ENCODE measurements at regions not wholly inside any gene's neighbourhood (a gene's known extent, or its start where the extent isn't known, plus 50 kb on each side); places are given as distances from the start of the nearest gene placed in this dataset.

DNA sequence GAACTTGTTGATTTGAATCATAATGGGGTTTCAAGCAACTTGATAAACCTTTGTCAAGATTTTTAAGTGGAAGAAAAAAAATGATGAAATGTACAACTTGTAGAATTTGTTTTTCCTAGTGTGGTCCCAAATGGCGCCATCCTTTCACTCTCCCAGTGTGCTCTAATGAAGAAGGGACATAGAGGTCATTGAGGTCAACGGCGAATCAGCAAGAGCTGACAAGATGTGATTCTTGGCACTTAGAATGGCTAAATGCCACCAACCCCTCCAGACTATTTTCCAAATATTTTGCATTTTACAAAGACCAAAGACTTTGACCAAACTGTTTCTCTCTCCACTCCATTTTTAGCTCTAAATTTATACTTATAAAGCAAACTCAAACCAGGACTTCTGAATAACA is 320.2 kb upstream of the MME start:
- TF ChIP-seq, protein P1, sequence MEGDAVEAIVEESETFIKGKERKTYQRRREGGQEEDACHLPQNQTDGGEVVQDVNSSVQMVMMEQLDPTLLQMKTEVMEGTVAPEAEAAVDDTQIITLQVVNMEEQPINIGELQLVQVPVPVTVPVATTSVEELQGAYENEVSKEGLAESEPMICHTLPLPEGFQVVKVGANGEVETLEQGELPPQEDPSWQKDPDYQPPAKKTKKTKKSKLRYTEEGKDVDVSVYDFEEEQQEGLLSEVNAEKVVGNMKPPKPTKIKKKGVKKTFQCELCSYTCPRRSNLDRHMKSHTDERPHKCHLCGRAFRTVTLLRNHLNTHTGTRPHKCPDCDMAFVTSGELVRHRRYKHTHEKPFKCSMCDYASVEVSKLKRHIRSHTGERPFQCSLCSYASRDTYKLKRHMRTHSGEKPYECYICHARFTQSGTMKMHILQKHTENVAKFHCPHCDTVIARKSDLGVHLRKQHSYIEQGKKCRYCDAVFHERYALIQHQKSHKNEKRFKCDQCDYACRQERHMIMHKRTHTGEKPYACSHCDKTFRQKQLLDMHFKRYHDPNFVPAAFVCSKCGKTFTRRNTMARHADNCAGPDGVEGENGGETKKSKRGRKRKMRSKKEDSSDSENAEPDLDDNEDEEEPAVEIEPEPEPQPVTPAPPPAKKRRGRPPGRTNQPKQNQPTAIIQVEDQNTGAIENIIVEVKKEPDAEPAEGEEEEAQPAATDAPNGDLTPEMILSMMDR (IDR thresholded peaks at IDR 0.05) = no peak
- no peak for TF ChIP-seq EZH2 (IDR thresholded peaks at IDR 0.05; ENCODE audit: borderline replicate concordance, insufficient read depth, low read depth, low read length, poor library complexity, severe bottlenecking)

Measured in B cell (primary cell).